ENCODE measurements at regions not wholly inside any gene's neighbourhood (a gene's known extent, or its start where the extent isn't known, plus 50 kb on each side); places are given as distances from the start of the nearest gene placed in this dataset.

DNA sequence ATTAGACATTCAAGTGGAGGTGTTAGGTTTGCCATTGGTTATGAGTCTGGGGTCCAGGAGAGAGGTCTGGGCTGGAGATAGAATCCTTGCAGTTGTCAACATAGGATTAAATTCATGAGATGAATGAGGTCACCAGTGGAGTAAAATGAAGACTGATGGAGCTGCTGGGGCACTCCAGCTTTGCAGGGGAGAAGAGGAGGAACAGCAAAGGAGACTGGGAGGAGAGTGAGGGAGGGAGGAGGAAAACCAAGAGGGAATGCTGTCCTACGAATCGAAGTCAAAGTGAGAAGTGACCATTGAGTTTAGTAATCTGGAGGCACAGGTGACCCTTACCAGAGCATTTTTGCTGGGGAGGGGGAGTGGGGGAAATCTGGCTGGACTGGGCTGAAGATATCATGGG, 178.2 kb upstream of the NR3C1 start (continued):
- TF ChIP-seq, protein P1, sequence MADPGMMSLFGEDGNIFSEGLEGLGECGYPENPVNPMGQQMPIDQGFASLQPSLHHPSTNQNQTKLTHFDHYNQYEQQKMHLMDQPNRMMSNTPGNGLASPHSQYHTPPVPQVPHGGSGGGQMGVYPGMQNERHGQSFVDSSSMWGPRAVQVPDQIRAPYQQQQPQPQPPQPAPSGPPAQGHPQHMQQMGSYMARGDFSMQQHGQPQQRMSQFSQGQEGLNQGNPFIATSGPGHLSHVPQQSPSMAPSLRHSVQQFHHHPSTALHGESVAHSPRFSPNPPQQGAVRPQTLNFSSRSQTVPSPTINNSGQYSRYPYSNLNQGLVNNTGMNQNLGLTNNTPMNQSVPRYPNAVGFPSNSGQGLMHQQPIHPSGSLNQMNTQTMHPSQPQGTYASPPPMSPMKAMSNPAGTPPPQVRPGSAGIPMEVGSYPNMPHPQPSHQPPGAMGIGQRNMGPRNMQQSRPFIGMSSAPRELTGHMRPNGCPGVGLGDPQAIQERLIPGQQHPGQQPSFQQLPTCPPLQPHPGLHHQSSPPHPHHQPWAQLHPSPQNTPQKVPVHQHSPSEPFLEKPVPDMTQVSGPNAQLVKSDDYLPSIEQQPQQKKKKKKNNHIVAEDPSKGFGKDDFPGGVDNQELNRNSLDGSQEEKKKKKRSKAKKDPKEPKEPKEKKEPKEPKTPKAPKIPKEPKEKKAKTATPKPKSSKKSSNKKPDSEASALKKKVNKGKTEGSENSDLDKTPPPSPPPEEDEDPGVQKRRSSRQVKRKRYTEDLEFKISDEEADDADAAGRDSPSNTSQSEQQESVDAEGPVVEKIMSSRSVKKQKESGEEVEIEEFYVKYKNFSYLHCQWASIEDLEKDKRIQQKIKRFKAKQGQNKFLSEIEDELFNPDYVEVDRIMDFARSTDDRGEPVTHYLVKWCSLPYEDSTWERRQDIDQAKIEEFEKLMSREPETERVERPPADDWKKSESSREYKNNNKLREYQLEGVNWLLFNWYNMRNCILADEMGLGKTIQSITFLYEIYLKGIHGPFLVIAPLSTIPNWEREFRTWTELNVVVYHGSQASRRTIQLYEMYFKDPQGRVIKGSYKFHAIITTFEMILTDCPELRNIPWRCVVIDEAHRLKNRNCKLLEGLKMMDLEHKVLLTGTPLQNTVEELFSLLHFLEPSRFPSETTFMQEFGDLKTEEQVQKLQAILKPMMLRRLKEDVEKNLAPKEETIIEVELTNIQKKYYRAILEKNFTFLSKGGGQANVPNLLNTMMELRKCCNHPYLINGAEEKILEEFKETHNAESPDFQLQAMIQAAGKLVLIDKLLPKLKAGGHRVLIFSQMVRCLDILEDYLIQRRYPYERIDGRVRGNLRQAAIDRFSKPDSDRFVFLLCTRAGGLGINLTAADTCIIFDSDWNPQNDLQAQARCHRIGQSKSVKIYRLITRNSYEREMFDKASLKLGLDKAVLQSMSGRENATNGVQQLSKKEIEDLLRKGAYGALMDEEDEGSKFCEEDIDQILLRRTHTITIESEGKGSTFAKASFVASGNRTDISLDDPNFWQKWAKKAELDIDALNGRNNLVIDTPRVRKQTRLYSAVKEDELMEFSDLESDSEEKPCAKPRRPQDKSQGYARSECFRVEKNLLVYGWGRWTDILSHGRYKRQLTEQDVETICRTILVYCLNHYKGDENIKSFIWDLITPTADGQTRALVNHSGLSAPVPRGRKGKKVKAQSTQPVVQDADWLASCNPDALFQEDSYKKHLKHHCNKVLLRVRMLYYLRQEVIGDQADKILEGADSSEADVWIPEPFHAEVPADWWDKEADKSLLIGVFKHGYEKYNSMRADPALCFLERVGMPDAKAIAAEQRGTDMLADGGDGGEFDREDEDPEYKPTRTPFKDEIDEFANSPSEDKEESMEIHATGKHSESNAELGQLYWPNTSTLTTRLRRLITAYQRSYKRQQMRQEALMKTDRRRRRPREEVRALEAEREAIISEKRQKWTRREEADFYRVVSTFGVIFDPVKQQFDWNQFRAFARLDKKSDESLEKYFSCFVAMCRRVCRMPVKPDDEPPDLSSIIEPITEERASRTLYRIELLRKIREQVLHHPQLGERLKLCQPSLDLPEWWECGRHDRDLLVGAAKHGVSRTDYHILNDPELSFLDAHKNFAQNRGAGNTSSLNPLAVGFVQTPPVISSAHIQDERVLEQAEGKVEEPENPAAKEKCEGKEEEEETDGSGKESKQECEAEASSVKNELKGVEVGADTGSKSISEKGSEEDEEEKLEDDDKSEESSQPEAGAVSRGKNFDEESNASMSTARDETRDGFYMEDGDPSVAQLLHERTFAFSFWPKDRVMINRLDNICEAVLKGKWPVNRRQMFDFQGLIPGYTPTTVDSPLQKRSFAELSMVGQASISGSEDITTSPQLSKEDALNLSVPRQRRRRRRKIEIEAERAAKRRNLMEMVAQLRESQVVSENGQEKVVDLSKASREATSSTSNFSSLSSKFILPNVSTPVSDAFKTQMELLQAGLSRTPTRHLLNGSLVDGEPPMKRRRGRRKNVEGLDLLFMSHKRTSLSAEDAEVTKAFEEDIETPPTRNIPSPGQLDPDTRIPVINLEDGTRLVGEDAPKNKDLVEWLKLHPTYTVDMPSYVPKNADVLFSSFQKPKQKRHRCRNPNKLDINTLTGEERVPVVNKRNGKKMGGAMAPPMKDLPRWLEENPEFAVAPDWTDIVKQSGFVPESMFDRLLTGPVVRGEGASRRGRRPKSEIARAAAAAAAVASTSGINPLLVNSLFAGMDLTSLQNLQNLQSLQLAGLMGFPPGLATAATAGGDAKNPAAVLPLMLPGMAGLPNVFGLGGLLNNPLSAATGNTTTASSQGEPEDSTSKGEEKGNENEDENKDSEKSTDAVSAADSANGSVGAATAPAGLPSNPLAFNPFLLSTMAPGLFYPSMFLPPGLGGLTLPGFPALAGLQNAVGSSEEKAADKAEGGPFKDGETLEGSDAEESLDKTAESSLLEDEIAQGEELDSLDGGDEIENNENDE (IDR thresholded peaks at IDR 0.05; ENCODE audit: insufficient replicate concordance, low read length), result no peak
- TF ChIP-seq POLR2A (IDR thresholded peaks at IDR 0.05; ENCODE audit: control extremely low read depth in 1 of 2, low read depth in 2 of 2, low read length in 2 of 2), result no peak
- no peak for TF ChIP-seq TBP (IDR thresholded peaks at IDR 0.05; ENCODE audit: low read depth, low read length)
